ENCODE measurements at regions not wholly inside any gene's neighbourhood (a gene's known extent, or its start where the extent isn't known, plus 50 kb on each side); places are given as distances from the start of the nearest gene placed in this dataset.

DNA sequence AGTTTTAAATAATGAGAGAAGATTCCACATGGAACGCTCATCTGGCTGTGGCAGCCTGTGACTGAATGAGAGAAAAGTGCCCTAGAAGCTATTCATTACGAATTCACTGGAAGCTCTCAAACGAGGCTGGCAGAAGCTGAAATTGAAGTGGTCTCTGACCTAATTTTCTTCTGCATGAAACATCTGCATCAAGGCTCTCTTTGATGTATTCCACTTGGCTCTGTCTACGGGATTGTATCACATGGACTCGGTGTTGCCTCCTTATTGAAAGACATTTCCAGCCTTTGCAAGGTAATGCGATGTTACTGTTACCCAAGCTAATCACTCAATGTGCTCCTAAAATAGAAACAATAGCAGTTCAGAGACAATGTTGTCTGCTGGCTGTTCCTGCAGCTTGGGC, 246.9 kb upstream of the ZNF462 start:
- TF ChIP-seq, protein P1, sequence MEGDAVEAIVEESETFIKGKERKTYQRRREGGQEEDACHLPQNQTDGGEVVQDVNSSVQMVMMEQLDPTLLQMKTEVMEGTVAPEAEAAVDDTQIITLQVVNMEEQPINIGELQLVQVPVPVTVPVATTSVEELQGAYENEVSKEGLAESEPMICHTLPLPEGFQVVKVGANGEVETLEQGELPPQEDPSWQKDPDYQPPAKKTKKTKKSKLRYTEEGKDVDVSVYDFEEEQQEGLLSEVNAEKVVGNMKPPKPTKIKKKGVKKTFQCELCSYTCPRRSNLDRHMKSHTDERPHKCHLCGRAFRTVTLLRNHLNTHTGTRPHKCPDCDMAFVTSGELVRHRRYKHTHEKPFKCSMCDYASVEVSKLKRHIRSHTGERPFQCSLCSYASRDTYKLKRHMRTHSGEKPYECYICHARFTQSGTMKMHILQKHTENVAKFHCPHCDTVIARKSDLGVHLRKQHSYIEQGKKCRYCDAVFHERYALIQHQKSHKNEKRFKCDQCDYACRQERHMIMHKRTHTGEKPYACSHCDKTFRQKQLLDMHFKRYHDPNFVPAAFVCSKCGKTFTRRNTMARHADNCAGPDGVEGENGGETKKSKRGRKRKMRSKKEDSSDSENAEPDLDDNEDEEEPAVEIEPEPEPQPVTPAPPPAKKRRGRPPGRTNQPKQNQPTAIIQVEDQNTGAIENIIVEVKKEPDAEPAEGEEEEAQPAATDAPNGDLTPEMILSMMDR (IDR thresholded peaks at IDR 0.05) = no peak
- TF ChIP-seq ZFX (IDR thresholded peaks at IDR 0.05; ENCODE audit: borderline replicate concordance) = no peak

All from 22Rv1 (cell line).